SK-N-SH treated with all-trans-retinoic acid at 6 μM for 48 hours (cell line): ENCODE measurements at regions not wholly inside any gene's neighbourhood (a gene's known extent, or its start where the extent isn't known, plus 50 kb on each side); places are given as distances from the start of the nearest gene placed in this dataset.

Source experiments
- ATAC-seq: fragments of 200-7000 bp; cut with Tn5 transposase; 3 replicates; pipeline ENCODE4 v1.9.1; 2020; ENCODE audit warnings: mild to moderate bottlenecking, moderate library complexity
- ARNTL ChIP-seq: fragments of 450-650 bp; formaldehyde crosslinking; IDR thresholded peaks from 2 replicates; pipeline ENCODE4 v1.5.0; 2020; ENCODE audit warnings: low read depth, mild to moderate bottlenecking, moderate library complexity, borderline replicate concordance
- BACH2 ChIP-seq: fragments of 250-450 bp; sonication (Bioruptor Pico); IDR thresholded peaks from 2 replicates; pipeline ENCODE4 v1.9.0; 2021; ENCODE audit warnings: mild to moderate bottlenecking, borderline replicate concordance
- CSDC2 ChIP-seq: fragments of 250-450 bp; sonication (Bioruptor Pico); IDR thresholded peaks from 2 replicates; pipeline ENCODE4 v1.5.0; 2020; ENCODE audit warnings: mild to moderate bottlenecking, moderate library complexity
- CSRNP3 ChIP-seq: fragments of 250-450 bp; sonication (Bioruptor Pico); IDR thresholded peaks from 2 replicates; pipeline ENCODE4 v1.5.1; 2021; ENCODE audit warnings: mild to moderate bottlenecking, moderate library complexity
- ESRRG ChIP-seq: fragments of 250-450 bp; sonication (Bioruptor Pico); IDR thresholded peaks from 2 replicates; pipeline ENCODE4 v1.6.1; 2021; ENCODE audit warnings: mild to moderate bottlenecking
- GLIS3 ChIP-seq: fragments of 250-450 bp; sonication (Bioruptor Pico); IDR thresholded peaks from 2 replicates; pipeline ENCODE4 v1.5.0; 2020; ENCODE audit warnings: mild to moderate bottlenecking, moderate library complexity
- ISL1 ChIP-seq: fragments of 250-450 bp; sonication (Bioruptor Pico); IDR thresholded peaks from 2 replicates; pipeline ENCODE4 v2.1.2; 2022; ENCODE audit warnings: mild to moderate bottlenecking, moderate library complexity
- OSR1 ChIP-seq: fragments of 250-450 bp; sonication (Bioruptor Pico); IDR thresholded peaks from 2 replicates; pipeline ENCODE4 v1.8.0; 2022; ENCODE audit warnings: moderate library complexity, mild to moderate bottlenecking, inconsistent platforms
- PPARA ChIP-seq: fragments of 250-450 bp; sonication (Bioruptor Pico); IDR thresholded peaks from 2 replicates; pipeline ENCODE4 v1.5.0; 2020; ENCODE audit warnings: mild to moderate bottlenecking, borderline replicate concordance
- RARB ChIP-seq: fragments of 250-450 bp; sonication (Bioruptor Pico); IDR thresholded peaks from 2 replicates; pipeline ENCODE4 v1.8.0; 2021; ENCODE audit warnings: mild to moderate bottlenecking, moderate library complexity
- SNAI2 ChIP-seq: fragments of 250-450 bp; sonication (Bioruptor Pico); IDR thresholded peaks from 2 replicates; pipeline ENCODE4 v1.5.0; 2020; ENCODE audit warnings: mild to moderate bottlenecking, moderate library complexity
- TCF4 ChIP-seq: fragments of 250-450 bp; sonication (Bioruptor Pico); IDR thresholded peaks from 2 replicates; pipeline ENCODE4 v1.8.0; 2021; ENCODE audit warnings: mild to moderate bottlenecking, moderate library complexity, borderline replicate concordance
- TOX ChIP-seq: fragments of 250-450 bp; sonication (Bioruptor Pico); IDR thresholded peaks from 2 replicates; pipeline ENCODE4 v1.8.0; 2021; ENCODE audit warnings: mild to moderate bottlenecking, moderate library complexity, borderline replicate concordance
- ZC3H10 ChIP-seq: fragments of 250-450 bp; sonication (Bioruptor Pico); IDR thresholded peaks from 2 replicates; pipeline ENCODE4 v1.5.1; 2021; ENCODE audit warnings: mild to moderate bottlenecking, moderate library complexity
- ZFP3 ChIP-seq: fragments of 250-450 bp; sonication (Bioruptor Pico); IDR thresholded peaks from 2 replicates; pipeline ENCODE4 v1.5.0; 2020; ENCODE audit warnings: mild to moderate bottlenecking, moderate library complexity
- ZFP30 ChIP-seq: fragments of 450-650 bp; formaldehyde crosslinking; IDR thresholded peaks from 2 replicates; pipeline ENCODE4 v1.5.0; 2022; ENCODE audit warnings: mild to moderate bottlenecking, moderate library complexity
- ZNF565 ChIP-seq: fragments of 450-650 bp; formaldehyde crosslinking; conservative IDR thresholded peaks from 2 replicates; pipeline ENCODE4 v1.5.0; 2020; ENCODE audit warnings: low read depth, mild to moderate bottlenecking, moderate library complexity
- ZNF70 ChIP-seq: fragments of 450-650 bp; formaldehyde crosslinking; IDR thresholded peaks from 2 replicates; pipeline ENCODE4 v1.5.0; 2020; ENCODE audit warnings: mild to moderate bottlenecking, moderate library complexity
- TF ChIP-seq, protein P1 (sequence below): fragments of 250-450 bp; sonication (Bioruptor Pico); IDR thresholded peaks from 2 replicates; pipeline ENCODE4 v1.5.1; 2020; ENCODE audit warnings: low read depth, mild to moderate bottlenecking, moderate library complexity
- TF ChIP-seq, protein P2 (sequence below): fragments of 250-450 bp; sonication (Bioruptor Pico); IDR thresholded peaks from 2 replicates; pipeline ENCODE4 v1.5.0; 2020; ENCODE audit warnings: mild to moderate bottlenecking, moderate library complexity

DNA sequence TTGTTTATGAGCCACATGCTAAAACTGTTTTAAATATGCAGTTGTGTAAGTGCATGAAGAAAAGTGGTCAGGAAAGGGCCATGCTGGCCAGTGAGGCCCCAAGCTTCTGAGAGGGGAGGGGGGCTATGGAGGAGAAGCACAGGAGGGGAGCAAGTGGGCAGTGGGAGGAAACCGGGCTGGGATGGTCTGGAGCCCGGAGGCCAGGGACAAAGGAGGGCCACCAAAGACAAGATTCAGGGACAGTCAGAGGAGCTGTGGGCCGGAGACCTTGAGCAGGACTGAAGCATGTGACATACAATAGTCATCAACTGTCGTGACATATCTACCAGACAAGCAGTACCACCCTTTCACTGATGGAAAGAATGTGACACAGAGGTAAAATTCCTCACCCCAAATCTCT is 333.2 kb upstream of the IRX1 start:
- ATAC-seq, result no peak
- TF ChIP-seq ZNF565, result no peak
- TF ChIP-seq ARNTL (CRISPR knock-in tag), result no peak
- TF ChIP-seq, protein P1, sequence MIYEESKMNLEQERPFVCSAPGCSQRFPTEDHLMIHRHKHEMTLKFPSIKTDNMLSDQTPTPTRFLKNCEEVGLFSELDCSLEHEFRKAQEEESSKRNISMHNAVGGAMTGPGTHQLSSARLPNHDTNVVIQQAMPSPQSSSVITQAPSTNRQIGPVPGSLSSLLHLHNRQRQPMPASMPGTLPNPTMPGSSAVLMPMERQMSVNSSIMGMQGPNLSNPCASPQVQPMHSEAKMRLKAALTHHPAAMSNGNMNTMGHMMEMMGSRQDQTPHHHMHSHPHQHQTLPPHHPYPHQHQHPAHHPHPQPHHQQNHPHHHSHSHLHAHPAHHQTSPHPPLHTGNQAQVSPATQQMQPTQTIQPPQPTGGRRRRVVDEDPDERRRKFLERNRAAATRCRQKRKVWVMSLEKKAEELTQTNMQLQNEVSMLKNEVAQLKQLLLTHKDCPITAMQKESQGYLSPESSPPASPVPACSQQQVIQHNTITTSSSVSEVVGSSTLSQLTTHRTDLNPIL (CRISPR knock-in tag), result no peak
- no peak for TF ChIP-seq CSDC2
- no peak for TF ChIP-seq BACH2 (CRISPR knock-in tag)
- TF ChIP-seq PPARA (CRISPR knock-in tag), result no peak
- TF ChIP-seq OSR1 (CRISPR knock-in tag), result no peak
- TF ChIP-seq RARB (CRISPR knock-in tag), result no peak
- no peak for TF ChIP-seq ZFP3 (CRISPR knock-in tag)
- no peak for TF ChIP-seq CSRNP3
- TF ChIP-seq TOX, result no peak
- TF ChIP-seq ESRRG (CRISPR knock-in tag), result no peak
- TF ChIP-seq, protein P2, sequence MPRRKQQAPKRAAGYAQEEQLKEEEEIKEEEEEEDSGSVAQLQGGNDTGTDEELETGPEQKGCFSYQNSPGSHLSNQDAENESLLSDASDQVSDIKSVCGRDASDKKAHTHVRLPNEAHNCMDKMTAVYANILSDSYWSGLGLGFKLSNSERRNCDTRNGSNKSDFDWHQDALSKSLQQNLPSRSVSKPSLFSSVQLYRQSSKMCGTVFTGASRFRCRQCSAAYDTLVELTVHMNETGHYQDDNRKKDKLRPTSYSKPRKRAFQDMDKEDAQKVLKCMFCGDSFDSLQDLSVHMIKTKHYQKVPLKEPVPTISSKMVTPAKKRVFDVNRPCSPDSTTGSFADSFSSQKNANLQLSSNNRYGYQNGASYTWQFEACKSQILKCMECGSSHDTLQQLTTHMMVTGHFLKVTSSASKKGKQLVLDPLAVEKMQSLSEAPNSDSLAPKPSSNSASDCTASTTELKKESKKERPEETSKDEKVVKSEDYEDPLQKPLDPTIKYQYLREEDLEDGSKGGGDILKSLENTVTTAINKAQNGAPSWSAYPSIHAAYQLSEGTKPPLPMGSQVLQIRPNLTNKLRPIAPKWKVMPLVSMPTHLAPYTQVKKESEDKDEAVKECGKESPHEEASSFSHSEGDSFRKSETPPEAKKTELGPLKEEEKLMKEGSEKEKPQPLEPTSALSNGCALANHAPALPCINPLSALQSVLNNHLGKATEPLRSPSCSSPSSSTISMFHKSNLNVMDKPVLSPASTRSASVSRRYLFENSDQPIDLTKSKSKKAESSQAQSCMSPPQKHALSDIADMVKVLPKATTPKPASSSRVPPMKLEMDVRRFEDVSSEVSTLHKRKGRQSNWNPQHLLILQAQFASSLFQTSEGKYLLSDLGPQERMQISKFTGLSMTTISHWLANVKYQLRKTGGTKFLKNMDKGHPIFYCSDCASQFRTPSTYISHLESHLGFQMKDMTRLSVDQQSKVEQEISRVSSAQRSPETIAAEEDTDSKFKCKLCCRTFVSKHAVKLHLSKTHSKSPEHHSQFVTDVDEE (CRISPR knock-in tag), result no peak
- no peak for TF ChIP-seq ZFP30 (CRISPR knock-in tag)
- no peak for TF ChIP-seq ZC3H10

- no peak for ATAC-seq
Observed at GRCh38 chr5:3261081-3261480, 334.6 kb upstream of the IRX1 start.

More at GRCh38 chr5:3261081-3261480, 334.6 kb upstream of the IRX1 start:
- TF ChIP-seq OSR1 (CRISPR knock-in tag) (no peak), ZFP3 (CRISPR knock-in tag) (no peak), SNAI2 (no peak), ZNF70 (CRISPR knock-in tag) (no peak), CSRNP3 (no peak), ZNF565 (no peak), TOX (no peak), PPARA (CRISPR knock-in tag) (no peak), CSDC2 (no peak), ESRRG (CRISPR knock-in tag) (no peak), ARNTL (CRISPR knock-in tag) (no peak), ISL1 (no peak), TCF4 (CRISPR knock-in tag) (no peak), GLIS3 (no peak)
- TF ChIP-seq, protein P2 (CRISPR knock-in tag), result no peak
